ENCODE measurements at regions not wholly inside any gene's neighbourhood (a gene's known extent, or its start where the extent isn't known, plus 50 kb on each side); places are given as distances from the start of the nearest gene placed in this dataset.

GRCh38 chr5:13464532-13465193 lies 479.8 kb downstream of the DNAH5 start:
- 86% methylated on average over 2 of the region's 2 CpGs for WGBS (ENCODE audit: insufficient coverage)
- Histone ChIP-seq H3K4me1 (ENCODE audit: control extremely low read depth in 1 of 4, control insufficient read depth in 4 of 4, insufficient read depth in 4 of 4, low read length in 3 of 4) (peaks cover 0 to 5% (median 0%) of the 10 kb centered on the region in 4 experiments), H3K27me3 (replicated peaks in 2 of 5; ENCODE audit: control insufficient read depth in 4 of 5, insufficient read depth in 5 of 5, low read length in 4 of 5) (no peaks in the 10 kb centered on the region), H3K27ac (ENCODE audit: insufficient read depth in 1 of 2, low read depth in 1 of 2, low read length in 2 of 2, poor library complexity in 1 of 2, severe bottlenecking in 2 of 2) (no peak overlapping the region), H3K9me3 (ENCODE audit: control extremely low read depth in 1 of 5, control insufficient read depth in 4 of 5, insufficient read depth in 2 of 5, low read depth in 1 of 5, low read length in 4 of 5) (no peaks in the 10 kb centered on the region), H3K4me3 (ENCODE audit: control insufficient read depth in 1 of 7, extremely low read depth in 1 of 7, insufficient read depth in 4 of 7, low read depth in 2 of 7, low read length in 6 of 7) (no peak overlapping the region), H3K36me3 (ENCODE audit: control insufficient read depth in 4 of 4, insufficient read depth in 4 of 4, low read length in 3 of 4) (no peaks in the 10 kb centered on the region)
- DNase-seq: no peak
- ChIA-PET CTCF (no interaction called here), POLR2A (no interaction called here)

DNA sequence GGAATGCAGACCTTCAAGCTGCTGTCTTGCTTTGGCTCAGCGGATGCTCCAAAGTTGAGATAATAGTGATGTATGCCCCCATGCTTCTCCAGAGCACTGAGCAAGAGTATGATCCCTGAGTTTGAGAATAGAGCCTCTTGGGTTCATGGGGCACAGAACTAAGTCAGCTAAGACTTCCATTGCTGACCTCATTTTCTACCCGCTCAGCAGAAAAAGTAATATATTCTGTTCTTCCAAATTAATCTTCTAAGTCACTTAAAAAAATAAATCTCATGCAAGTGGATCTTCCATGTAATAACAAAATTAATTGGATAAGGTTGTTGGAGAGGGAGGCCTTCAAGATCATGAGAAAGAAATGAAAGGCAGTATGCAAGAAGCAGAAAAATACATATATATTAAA lies 483.9 kb downstream of the DNAH5 start:
- Histone ChIP-seq H3K27me3 (replicated peaks in 2 of 5; ENCODE audit: control insufficient read depth in 4 of 5, insufficient read depth in 5 of 5, low read length in 4 of 5) (no peaks in the 10 kb centered on the region), H3K36me3 (ENCODE audit: control insufficient read depth in 4 of 4, insufficient read depth in 4 of 4, low read length in 3 of 4) (no peaks in the 10 kb centered on the region), H3K27ac (ENCODE audit: insufficient read depth in 1 of 2, low read depth in 1 of 2, low read length in 2 of 2, poor library complexity in 1 of 2, severe bottlenecking in 2 of 2) (no peak overlapping the region), H3K4me3 (ENCODE audit: control insufficient read depth in 1 of 7, extremely low read depth in 1 of 7, insufficient read depth in 4 of 7, low read depth in 2 of 7, low read length in 6 of 7) (no peak overlapping the region), H3K9me3 (ENCODE audit: control extremely low read depth in 1 of 5, control insufficient read depth in 4 of 5, insufficient read depth in 2 of 5, low read depth in 1 of 5, low read length in 4 of 5) (no peaks in the 10 kb centered on the region), H3K4me1 (ENCODE audit: control extremely low read depth in 1 of 4, control insufficient read depth in 4 of 4, insufficient read depth in 4 of 4, low read length in 3 of 4) (no peaks in the 10 kb centered on the region)
- no peak for DNase-seq
- WGBS (ENCODE audit: insufficient coverage): 60% methylated on average over 1 of the region's 2 CpGs
- ChIA-PET POLR2A (no interaction called here), CTCF (no interaction called here)

DNA sequence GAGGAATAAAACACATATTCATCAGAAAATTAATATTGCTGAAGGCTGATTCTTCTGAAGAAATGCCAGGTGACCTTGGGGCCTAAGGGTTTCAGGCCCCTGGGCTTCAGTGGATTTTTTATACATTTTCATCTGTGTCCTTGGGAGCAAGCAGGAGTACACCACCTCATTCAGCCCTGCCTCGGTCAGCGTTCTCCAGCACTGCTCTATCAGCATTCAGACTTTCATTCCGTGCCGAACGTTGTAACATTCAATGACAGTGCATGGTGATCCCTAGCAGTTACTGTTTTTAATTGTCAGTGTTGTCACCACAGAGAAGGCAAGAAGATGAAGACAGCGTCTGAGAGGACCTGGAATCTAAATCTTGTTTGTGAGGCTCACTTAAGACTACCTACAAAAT lies 490.4 kb downstream of the DNAH5 start:
- DNase-seq: no peak
- Histone ChIP-seq H3K9me3 (ENCODE audit: control extremely low read depth in 1 of 5, control insufficient read depth in 4 of 5, insufficient read depth in 2 of 5, low read depth in 1 of 5, low read length in 4 of 5) (no peaks in the 10 kb centered on the region), H3K4me1 (ENCODE audit: control extremely low read depth in 1 of 4, control insufficient read depth in 4 of 4, insufficient read depth in 4 of 4, low read length in 3 of 4) (no peaks in the 10 kb centered on the region), H3K36me3 (ENCODE audit: control insufficient read depth in 4 of 4, insufficient read depth in 4 of 4, low read length in 3 of 4) (no peaks in the 10 kb centered on the region), H3K27me3 (replicated peaks in 2 of 5; ENCODE audit: control insufficient read depth in 4 of 5, insufficient read depth in 5 of 5, low read length in 4 of 5) (no peaks in the 10 kb centered on the region), H3K4me3 (ENCODE audit: control insufficient read depth in 1 of 7, extremely low read depth in 1 of 7, insufficient read depth in 4 of 7, low read depth in 2 of 7, low read length in 6 of 7) (no peak overlapping the region), H3K27ac (ENCODE audit: insufficient read depth in 1 of 2, low read depth in 1 of 2, low read length in 2 of 2, poor library complexity in 1 of 2, severe bottlenecking in 2 of 2) (no peak overlapping the region)
- ChIA-PET CTCF (no interaction called here), POLR2A (no interaction called here)
- 88% methylated on average over 3 of the region's 6 CpGs for WGBS (ENCODE audit: insufficient coverage)

GRCh38 chr5:13448843-13449242 lies 495.6 kb downstream of the DNAH5 start:
- WGBS (ENCODE audit: insufficient coverage): 93% methylated on average over 1 of the region's 1 CpG
- ChIA-PET POLR2A (no interaction called here), CTCF (no interaction called here)
- no peak overlapping the region for H3K4me3 ChIP-seq (ENCODE audit: control insufficient read depth in 1 of 7, extremely low read depth in 1 of 7, insufficient read depth in 4 of 7, low read depth in 2 of 7, low read length in 6 of 7)
- no peaks in the 10 kb centered on the region for H3K27me3 ChIP-seq (replicated peaks in 2 of 5; ENCODE audit: control insufficient read depth in 4 of 5, insufficient read depth in 5 of 5, low read length in 4 of 5)
- no peaks in the 10 kb centered on the region for H3K4me1 ChIP-seq (ENCODE audit: control extremely low read depth in 1 of 4, control insufficient read depth in 4 of 4, insufficient read depth in 4 of 4, low read length in 3 of 4)
- peaks cover 0 to 4% (median 0%) of the 10 kb centered on the region in 5 experiments for H3K9me3 ChIP-seq (ENCODE audit: control extremely low read depth in 1 of 5, control insufficient read depth in 4 of 5, insufficient read depth in 2 of 5, low read depth in 1 of 5, low read length in 4 of 5)
- H3K27ac ChIP-seq (ENCODE audit: insufficient read depth in 1 of 2, low read depth in 1 of 2, low read length in 2 of 2, poor library complexity in 1 of 2, severe bottlenecking in 2 of 2): no peak overlapping the region
- no peaks in the 10 kb centered on the region for H3K36me3 ChIP-seq (ENCODE audit: control insufficient read depth in 4 of 4, insufficient read depth in 4 of 4, low read length in 3 of 4)
- DNase-seq: no peak

DNA sequence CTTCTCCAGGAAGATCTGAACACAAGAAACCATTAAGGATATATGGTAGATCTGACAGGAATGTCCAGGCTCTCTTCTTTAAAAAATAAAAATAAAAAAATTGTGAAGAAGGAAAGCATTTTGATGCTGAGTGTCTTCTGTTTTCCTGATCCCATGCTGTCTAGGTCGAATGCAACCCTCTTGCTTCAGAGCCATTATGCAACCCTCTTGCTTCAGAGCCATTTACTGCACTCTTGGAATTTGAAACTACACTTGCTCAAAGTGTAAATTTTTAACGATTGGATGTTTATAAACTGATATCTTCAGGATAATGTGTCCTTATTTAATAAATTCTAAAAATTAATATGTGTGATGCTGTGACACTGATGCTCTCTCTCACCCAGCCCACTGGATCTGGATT lies 505.1 kb downstream of the DNAH5 start:
- CTCF ChIA-PET: no interaction called here
- H3K9me3 ChIP-seq (ENCODE audit: control extremely low read depth in 1 of 5, control insufficient read depth in 4 of 5, insufficient read depth in 2 of 5, low read depth in 1 of 5, low read length in 4 of 5): no peaks in the 10 kb centered on the region
- no peaks in the 10 kb centered on the region for H3K4me1 ChIP-seq (ENCODE audit: control extremely low read depth in 1 of 4, control insufficient read depth in 4 of 4, insufficient read depth in 4 of 4, low read length in 3 of 4)
- 40% methylated on average over 1 of the region's 2 CpGs for WGBS (ENCODE audit: insufficient coverage)
- POLR2A ChIA-PET: no interaction called here
- no peak for DNase-seq
- H3K27me3 ChIP-seq (replicated peaks in 2 of 5; ENCODE audit: control insufficient read depth in 4 of 5, insufficient read depth in 5 of 5, low read length in 4 of 5): no peaks in the 10 kb centered on the region
- no peak overlapping the region for H3K4me3 ChIP-seq (ENCODE audit: control insufficient read depth in 1 of 7, extremely low read depth in 1 of 7, insufficient read depth in 4 of 7, low read depth in 2 of 7, low read length in 6 of 7)
- no peak overlapping the region for H3K27ac ChIP-seq (ENCODE audit: insufficient read depth in 1 of 2, low read depth in 1 of 2, low read length in 2 of 2, poor library complexity in 1 of 2, severe bottlenecking in 2 of 2)
- H3K36me3 ChIP-seq (ENCODE audit: control insufficient read depth in 4 of 4, insufficient read depth in 4 of 4, low read length in 3 of 4): no peaks in the 10 kb centered on the region

DNA sequence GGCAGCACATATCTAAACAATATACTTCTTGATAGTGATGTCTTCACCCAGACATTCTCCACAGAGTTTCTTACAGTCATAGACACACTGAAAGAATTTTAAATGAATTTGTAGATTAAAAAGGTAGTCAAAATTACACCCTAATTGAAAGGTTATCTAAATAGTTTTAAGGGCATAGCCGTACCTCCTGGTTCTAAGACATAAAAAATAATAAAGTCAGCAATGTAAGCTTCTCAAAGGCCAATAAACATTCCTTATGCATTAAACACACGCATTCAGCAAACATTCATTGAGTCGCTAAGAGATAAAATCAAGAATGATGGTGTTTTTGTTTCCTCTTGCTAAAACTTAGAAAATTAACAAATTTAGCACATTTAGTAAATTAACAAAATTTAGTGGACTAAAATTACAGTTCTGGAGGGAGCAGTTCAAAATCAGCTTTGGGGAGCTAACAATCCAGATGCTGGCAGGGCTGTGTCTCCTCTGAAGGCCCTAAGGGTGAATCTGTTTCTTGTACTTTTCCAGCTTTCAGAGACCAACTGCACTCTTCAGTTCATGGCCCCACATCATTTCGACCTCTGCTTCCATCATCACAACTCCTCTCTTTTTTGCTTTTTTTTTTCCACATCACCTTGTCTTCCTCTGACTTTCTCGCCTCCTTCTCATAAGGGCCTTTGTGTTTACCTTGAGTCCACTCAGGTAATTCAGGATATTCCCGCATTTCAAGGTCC lies 516.5 kb downstream of the DNAH5 start:
- WGBS (ENCODE audit: insufficient coverage): 93% methylated on average over 3 of the region's 6 CpGs
- POLR2A ChIA-PET: no interaction called here
- Histone ChIP-seq H3K9me3 (ENCODE audit: control extremely low read depth in 1 of 5, control insufficient read depth in 4 of 5, insufficient read depth in 2 of 5, low read depth in 1 of 5, low read length in 4 of 5) (peaks cover 0 to 1% (median 0%) of the 10 kb centered on the region in 5 experiments), H3K27me3 (replicated peaks in 2 of 5; ENCODE audit: control insufficient read depth in 4 of 5, insufficient read depth in 5 of 5, low read length in 4 of 5) (no peaks in the 10 kb centered on the region), H3K27ac (ENCODE audit: insufficient read depth in 1 of 2, low read depth in 1 of 2, low read length in 2 of 2, poor library complexity in 1 of 2, severe bottlenecking in 2 of 2) (no peak overlapping the region), H3K4me3 (ENCODE audit: control insufficient read depth in 1 of 7, extremely low read depth in 1 of 7, insufficient read depth in 4 of 7, low read depth in 2 of 7, low read length in 6 of 7) (no peak overlapping the region), H3K36me3 (ENCODE audit: control insufficient read depth in 4 of 4, insufficient read depth in 4 of 4, low read length in 3 of 4) (no peaks in the 10 kb centered on the region), H3K4me1 (ENCODE audit: control extremely low read depth in 1 of 4, control insufficient read depth in 4 of 4, insufficient read depth in 4 of 4, low read length in 3 of 4) (no peaks in the 10 kb centered on the region)
- no peak for DNase-seq
- CTCF ChIA-PET: no interaction called here

DNA sequence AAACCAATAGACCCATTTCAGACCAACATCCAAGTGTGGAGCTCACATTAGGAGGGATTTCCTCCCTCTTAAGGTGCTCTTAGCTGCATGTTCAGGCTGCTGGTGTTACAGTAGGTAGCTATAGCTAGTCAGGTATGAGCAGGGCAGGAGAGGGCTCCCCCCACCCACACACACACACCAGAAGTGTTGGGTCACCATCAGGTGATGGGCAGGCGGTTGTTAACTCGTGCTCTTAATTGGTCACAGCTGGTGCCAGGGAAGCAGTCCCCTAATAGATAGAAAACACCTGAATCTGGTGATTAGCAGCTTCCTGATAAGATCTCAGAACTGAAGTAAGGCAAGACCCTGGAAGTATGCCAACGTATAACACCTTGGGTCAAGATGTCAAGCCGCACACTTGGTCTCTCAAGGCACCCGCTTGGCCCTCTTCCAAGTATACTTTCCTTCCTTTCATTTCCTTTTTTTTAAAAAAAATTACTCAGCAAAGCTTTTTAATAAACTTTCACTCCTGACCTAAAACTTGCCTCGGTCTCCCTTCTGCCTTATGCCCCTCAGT lies 532.4 kb downstream of the DNAH5 start:
- ChIA-PET POLR2A (no interaction called here), CTCF (no interaction called here)
- Histone ChIP-seq H3K9me3 (ENCODE audit: control extremely low read depth in 1 of 5, control insufficient read depth in 4 of 5, insufficient read depth in 2 of 5, low read depth in 1 of 5, low read length in 4 of 5) (no peaks in the 10 kb centered on the region), H3K4me3 (ENCODE audit: control insufficient read depth in 1 of 7, extremely low read depth in 1 of 7, insufficient read depth in 4 of 7, low read depth in 2 of 7, low read length in 6 of 7) (no peak overlapping the region), H3K27ac (ENCODE audit: insufficient read depth in 1 of 2, low read depth in 1 of 2, low read length in 2 of 2, poor library complexity in 1 of 2, severe bottlenecking in 2 of 2) (no peak overlapping the region), H3K4me1 (ENCODE audit: control extremely low read depth in 1 of 4, control insufficient read depth in 4 of 4, insufficient read depth in 4 of 4, low read length in 3 of 4) (no peaks in the 10 kb centered on the region), H3K36me3 (ENCODE audit: control insufficient read depth in 4 of 4, insufficient read depth in 4 of 4, low read length in 3 of 4) (no peaks in the 10 kb centered on the region), H3K27me3 (replicated peaks in 2 of 5; ENCODE audit: control insufficient read depth in 4 of 5, insufficient read depth in 5 of 5, low read length in 4 of 5) (no peaks in the 10 kb centered on the region)
- WGBS (ENCODE audit: insufficient coverage): 69% methylated on average over 6 of the region's 6 CpGs
- no peak for DNase-seq

Measured in common myeloid progenitor, CD34-positive (primary cell).